ENCODE measurements at regions not wholly inside any gene's neighbourhood (a gene's known extent, or its start where the extent isn't known, plus 50 kb on each side); places are given as distances from the start of the nearest gene placed in this dataset.
A peak's percentile ranks its signal among the peaks of the same experiment; 100 is the strongest.

GRCh38 chr16:82358161-82358560, 188.1 kb upstream of the MPHOSPH6 start:
- no peak for DNase-seq (ENCODE audit: low read depth)

GRCh38 chr16:82357237-82357636, 187.2 kb upstream of the MPHOSPH6 start:
- no peak for DNase-seq (ENCODE audit: low read depth)

- DNase-seq (ENCODE audit: low read depth), result no peak
These were observed 180.5 kb upstream of the MPHOSPH6 start for GRCh38 chr16:82350560-82350959.

GRCh38 chr16:82345318-82345717, 175.3 kb upstream of the MPHOSPH6 start:
- DNase-seq (ENCODE audit: low read depth), result no peak

GRCh38 chr16:82344157-82344556, 174.1 kb upstream of the MPHOSPH6 start:
- DNase-seq (ENCODE audit: low read depth), result peak; percentile 2

GRCh38 chr16:82341146-82341669, 171.2 kb upstream of the MPHOSPH6 start:
- no peak for DNase-seq (ENCODE audit: low read depth)

- DNase-seq (ENCODE audit: low read depth), result no peak
These were observed 170.5 kb upstream of the MPHOSPH6 start for GRCh38 chr16:82340531-82340930.

GRCh38 chr16:82337355-82337754, 167.3 kb upstream of the MPHOSPH6 start:
- no peak for DNase-seq (ENCODE audit: low read depth)

- DNase-seq (ENCODE audit: low read depth), result no peak
These were observed 162.1 kb upstream of the MPHOSPH6 start for GRCh38 chr16:82331974-82332750.

- no peak for DNase-seq (ENCODE audit: low read depth)
These were observed 161.4 kb upstream of the MPHOSPH6 start for GRCh38 chr16:82331397-82331796.

- no peak for DNase-seq (ENCODE audit: low read depth)
These were observed 159.6 kb upstream of the MPHOSPH6 start for GRCh38 chr16:82329504-82330192.

- no peak for DNase-seq (ENCODE audit: low read depth)
These were observed 159.0 kb upstream of the MPHOSPH6 start for GRCh38 chr16:82328881-82329469.

- DNase-seq (ENCODE audit: low read depth), result no peak
These were observed 153.1 kb upstream of the MPHOSPH6 start for GRCh38 chr16:82323171-82323570.

- no peak for DNase-seq (ENCODE audit: low read depth)
These were observed 152.2 kb upstream of the MPHOSPH6 start for GRCh38 chr16:82322177-82322576.

- DNase-seq (ENCODE audit: low read depth), result no peak
These were observed 149.0 kb upstream of the MPHOSPH6 start for GRCh38 chr16:82319038-82319437.

GRCh38 chr16:82317411-82318167, 147.6 kb upstream of the MPHOSPH6 start:
- no peak for DNase-seq (ENCODE audit: low read depth)

GRCh38 chr16:82313754-82314153, 143.7 kb upstream of the MPHOSPH6 start:
- no peak for DNase-seq (ENCODE audit: low read depth)

- no peak for DNase-seq (ENCODE audit: low read depth)
These were observed 141.5 kb upstream of the MPHOSPH6 start for GRCh38 chr16:82311528-82311927.

GRCh38 chr16:82302042-82302727, 132.2 kb upstream of the MPHOSPH6 start:
- no peak for DNase-seq (ENCODE audit: low read depth)

GRCh38 chr16:82301146-82301755, 131.2 kb upstream of the MPHOSPH6 start:
- DNase-seq (ENCODE audit: low read depth), result no peak

GRCh38 chr16:82300374-82300951, 130.4 kb upstream of the MPHOSPH6 start:
- DNase-seq (ENCODE audit: low read depth), result no peak

All from EH (cell line).